ENCODE measurements at regions not wholly inside any gene's neighbourhood (a gene's known extent, or its start where the extent isn't known, plus 50 kb on each side); places are given as distances from the start of the nearest gene placed in this dataset.
"Not testable (repeated sequence)": the region's sequence is repeated elsewhere in the genome, so short reads cannot be mapped to it uniquely, and the experiment has no call there.

GRCh38 chr4:137468836-137469235 lies 63.5 kb downstream of the PCDH18 start:
- no peak for DNase-seq (ENCODE audit: low read depth)

GRCh38 chr4:137467537-137467936 lies 64.8 kb downstream of the PCDH18 start:
- DNase-seq (ENCODE audit: low read depth), result no peak

- peak; percentile 77 for DNase-seq (ENCODE audit: low read depth)
Observed at GRCh38 chr4:137463377-137464003, 68.8 kb downstream of the PCDH18 start.

- DNase-seq (ENCODE audit: low read depth), result no peak
Observed at GRCh38 chr4:137455647-137456321, 76.5 kb downstream of the PCDH18 start.

GRCh38 chr4:137454767-137455166 lies 77.5 kb downstream of the PCDH18 start:
- no peak for DNase-seq (ENCODE audit: low read depth)

- DNase-seq (ENCODE audit: low read depth), result no peak
Observed at GRCh38 chr4:137452799-137453198, 79.5 kb downstream of the PCDH18 start.

GRCh38 chr4:137451172-137451825 lies 81.0 kb downstream of the PCDH18 start:
- no peak for DNase-seq (ENCODE audit: low read depth)

- DNase-seq (ENCODE audit: low read depth), result no peak
Observed at GRCh38 chr4:137448402-137448801, 83.9 kb downstream of the PCDH18 start.

GRCh38 chr4:137446071-137446470 lies 86.2 kb downstream of the PCDH18 start:
- no peak for DNase-seq (ENCODE audit: low read depth)

GRCh38 chr4:137443031-137443800 lies 89.1 kb downstream of the PCDH18 start:
- DNase-seq (ENCODE audit: low read depth), result no peak

GRCh38 chr4:137432446-137433311 lies 99.6 kb downstream of the PCDH18 start:
- DNase-seq (ENCODE audit: low read depth), result no peak

GRCh38 chr4:137430171-137430570 lies 102.1 kb downstream of the PCDH18 start:
- DNase-seq (ENCODE audit: low read depth), result no peak

- DNase-seq (ENCODE audit: low read depth), result no peak
Observed at GRCh38 chr4:137427411-137427810, 104.9 kb downstream of the PCDH18 start.

GRCh38 chr4:137425281-137425680 lies 107.0 kb downstream of the PCDH18 start:
- DNase-seq (ENCODE audit: low read depth), result no peak

- no peak for DNase-seq (ENCODE audit: low read depth)
Observed at GRCh38 chr4:137422666-137423065, 109.6 kb downstream of the PCDH18 start.

- no peak for DNase-seq (ENCODE audit: low read depth)
Observed at GRCh38 chr4:137421796-137422195, 110.5 kb downstream of the PCDH18 start.

- DNase-seq (ENCODE audit: low read depth), result no peak
Observed at GRCh38 chr4:137420901-137421396, 111.3 kb downstream of the PCDH18 start.

GRCh38 chr4:137417676-137418075 lies 114.6 kb downstream of the PCDH18 start:
- no peak for DNase-seq (ENCODE audit: low read depth)

GRCh38 chr4:137414802-137415201 lies 117.5 kb downstream of the PCDH18 start:
- no peak for DNase-seq (ENCODE audit: low read depth)

GRCh38 chr4:137408527-137409177 lies 123.6 kb downstream of the PCDH18 start:
- DNase-seq (ENCODE audit: low read depth), result no peak

GRCh38 chr4:137405833-137406232 lies 126.5 kb downstream of the PCDH18 start:
- DNase-seq (ENCODE audit: low read depth), result not testable (repeated sequence)

Data from CMK (cell line).